ENCODE measurements at regions not wholly inside any gene's neighbourhood (a gene's known extent, or its start where the extent isn't known, plus 50 kb on each side); places are given as distances from the start of the nearest gene placed in this dataset.
"Not testable (repeated sequence)": the region's sequence is repeated elsewhere in the genome, so short reads cannot be mapped to it uniquely, and the experiment has no call there.

GRCh38 chr2:66109419-66109818 lies 325.5 kb upstream of the MEIS1 start:
- no peak for DNase-seq
- Mint-ChIP-seq H3K9me3 (no peaks in the 10 kb centered on the region), H3K27ac (no peak overlapping the region), H3K4me1 (no peaks in the 10 kb centered on the region), H3K36me3 (ENCODE audit: low read depth) (no peaks in the 10 kb centered on the region), H3K4me3 (no peak overlapping the region), H3K27me3 (no peaks in the 10 kb centered on the region)
- intact Hi-C loops (cut with micrococcal nuclease), result no loop called here

- Mint-ChIP-seq H3K4me1 (no peaks in the 10 kb centered on the region), H3K9me3 (no peaks in the 10 kb centered on the region), H3K27me3 (no peaks in the 10 kb centered on the region), H3K36me3 (ENCODE audit: low read depth) (no peaks in the 10 kb centered on the region), H3K4me3 (no peak overlapping the region), H3K27ac (no peak overlapping the region)
- DNase-seq, result no peak
- intact Hi-C loops (cut with micrococcal nuclease), result no loop called here
Observed at GRCh38 chr2:66105066-66105753, 329.7 kb upstream of the MEIS1 start.

GRCh38 chr2:66103581-66103980 lies 331.3 kb upstream of the MEIS1 start:
- H3K9me3 Mint-ChIP-seq, result no peaks in the 10 kb centered on the region

GRCh38 chr2:66101206-66101605 lies 333.7 kb upstream of the MEIS1 start:
- no peak overlapping the region for H3K4me3 Mint-ChIP-seq
- intact Hi-C loops (cut with micrococcal nuclease), result no loop called here
- no peaks in the 10 kb centered on the region for H3K27me3 Mint-ChIP-seq
- H3K4me1 Mint-ChIP-seq, result no peaks in the 10 kb centered on the region
- peaks cover 3% of the 10 kb centered on the region for H3K9me3 Mint-ChIP-seq
- H3K36me3 Mint-ChIP-seq (ENCODE audit: low read depth), result no peaks in the 10 kb centered on the region
- no peak overlapping the region for H3K27ac Mint-ChIP-seq
- no peak for DNase-seq

More at GRCh38 chr2:66103581-66103980, 331.3 kb upstream of the MEIS1 start:
- H3K27me3 Mint-ChIP-seq, result no peaks in the 10 kb centered on the region
- H3K4me1 Mint-ChIP-seq, result no peaks in the 10 kb centered on the region
- DNase-seq, result no peak
- no peak overlapping the region for H3K27ac Mint-ChIP-seq
- intact Hi-C loops (cut with micrococcal nuclease), result no loop called here
- H3K36me3 Mint-ChIP-seq (ENCODE audit: low read depth), result no peaks in the 10 kb centered on the region
- H3K4me3 Mint-ChIP-seq, result no peak overlapping the region

- H3K36me3 Mint-ChIP-seq (ENCODE audit: low read depth), result no peaks in the 10 kb centered on the region
- intact Hi-C loops (cut with micrococcal nuclease), result no loop called here
- no peak overlapping the region for H3K4me3 Mint-ChIP-seq
- peaks cover 3% of the 10 kb centered on the region for H3K9me3 Mint-ChIP-seq
- no peaks in the 10 kb centered on the region for H3K27me3 Mint-ChIP-seq
- DNase-seq, result no peak
- no peak overlapping the region for H3K27ac Mint-ChIP-seq
- no peaks in the 10 kb centered on the region for H3K4me1 Mint-ChIP-seq
Observed at GRCh38 chr2:66095820-66096345, 339.0 kb upstream of the MEIS1 start.

GRCh38 chr2:66094689-66095088 lies 340.2 kb upstream of the MEIS1 start:
- DNase-seq; H3K27ac Mint-ChIP-seq; intact Hi-C loops (cut with micrococcal nuclease); H3K9me3 Mint-ChIP-seq; H3K4me1 Mint-ChIP-seq; H3K4me3 Mint-ChIP-seq; H3K27me3 Mint-ChIP-seq; H3K36me3 Mint-ChIP-seq (ENCODE audit: low read depth): not testable (repeated sequence)

GRCh38 chr2:66093371-66093770 lies 341.6 kb upstream of the MEIS1 start:
- H3K4me3 Mint-ChIP-seq, result no peak overlapping the region
- H3K4me1 Mint-ChIP-seq, result no peaks in the 10 kb centered on the region
- intact Hi-C loops (cut with micrococcal nuclease), result no loop called here
- H3K27ac Mint-ChIP-seq, result no peak overlapping the region
- H3K27me3 Mint-ChIP-seq, result no peaks in the 10 kb centered on the region
- H3K9me3 Mint-ChIP-seq, result peaks cover 8% of the 10 kb centered on the region
- DNase-seq, result no peak
- H3K36me3 Mint-ChIP-seq (ENCODE audit: low read depth), result no peaks in the 10 kb centered on the region

- no peaks in the 10 kb centered on the region for H3K36me3 Mint-ChIP-seq (ENCODE audit: low read depth)
- no peak for DNase-seq
- H3K4me3 Mint-ChIP-seq, result no peak overlapping the region
- intact Hi-C loops (cut with micrococcal nuclease), result no loop called here
- no peak overlapping the region for H3K27ac Mint-ChIP-seq
- H3K4me1 Mint-ChIP-seq, result no peaks in the 10 kb centered on the region
- peaks cover 13% of the 10 kb centered on the region for H3K9me3 Mint-ChIP-seq
- H3K27me3 Mint-ChIP-seq, result no peaks in the 10 kb centered on the region
Observed at GRCh38 chr2:66084948-66085590, 349.9 kb upstream of the MEIS1 start.

GRCh38 chr2:66082581-66082980 lies 352.3 kb upstream of the MEIS1 start:
- DNase-seq, result no peak
- H3K4me1 Mint-ChIP-seq, result no peaks in the 10 kb centered on the region
- H3K27ac Mint-ChIP-seq, result no peak overlapping the region
- peaks cover 6% of the 10 kb centered on the region for H3K9me3 Mint-ChIP-seq
- no peaks in the 10 kb centered on the region for H3K36me3 Mint-ChIP-seq (ENCODE audit: low read depth)
- no peaks in the 10 kb centered on the region for H3K27me3 Mint-ChIP-seq
- intact Hi-C loops (cut with micrococcal nuclease), result no loop called here
- no peak overlapping the region for H3K4me3 Mint-ChIP-seq

GRCh38 chr2:66080127-66080526 lies 354.8 kb upstream of the MEIS1 start:
- no peak overlapping the region for H3K4me3 Mint-ChIP-seq
- H3K27me3 Mint-ChIP-seq, result no peaks in the 10 kb centered on the region
- intact Hi-C loops (cut with micrococcal nuclease), result no loop called here
- H3K9me3 Mint-ChIP-seq, result no peaks in the 10 kb centered on the region
- DNase-seq, result no peak
- no peak overlapping the region for H3K27ac Mint-ChIP-seq
- H3K4me1 Mint-ChIP-seq, result no peaks in the 10 kb centered on the region
- H3K36me3 Mint-ChIP-seq (ENCODE audit: low read depth), result no peaks in the 10 kb centered on the region

- Mint-ChIP-seq H3K27me3 (no peaks in the 10 kb centered on the region), H3K27ac (no peak overlapping the region), H3K4me3 (no peak overlapping the region), H3K4me1 (no peaks in the 10 kb centered on the region), H3K9me3 (no peaks in the 10 kb centered on the region), H3K36me3 (ENCODE audit: low read depth) (no peaks in the 10 kb centered on the region)
- intact Hi-C loops (cut with micrococcal nuclease), result no loop called here
- DNase-seq, result no peak
Observed at GRCh38 chr2:66073172-66073571, 361.8 kb upstream of the MEIS1 start.

- no peak overlapping the region for H3K4me3 Mint-ChIP-seq
- DNase-seq, result no peak
- no peaks in the 10 kb centered on the region for H3K36me3 Mint-ChIP-seq (ENCODE audit: low read depth)
- H3K27me3 Mint-ChIP-seq, result no peaks in the 10 kb centered on the region
- no peaks in the 10 kb centered on the region for H3K4me1 Mint-ChIP-seq
- no peaks in the 10 kb centered on the region for H3K9me3 Mint-ChIP-seq
- intact Hi-C loops (cut with micrococcal nuclease), result no loop called here
- no peak overlapping the region for H3K27ac Mint-ChIP-seq
Observed at GRCh38 chr2:66070721-66071602, 364.0 kb upstream of the MEIS1 start.

- DNase-seq, result no peak
- Mint-ChIP-seq H3K27me3 (no peaks in the 10 kb centered on the region), H3K36me3 (ENCODE audit: low read depth) (no peaks in the 10 kb centered on the region), H3K4me3 (no peak overlapping the region), H3K9me3 (no peaks in the 10 kb centered on the region), H3K4me1 (no peaks in the 10 kb centered on the region), H3K27ac (no peak overlapping the region)
- intact Hi-C loops (cut with micrococcal nuclease), result no loop called here
Observed at GRCh38 chr2:66069937-66070720, 364.8 kb upstream of the MEIS1 start.

All from activated CD4-positive, alpha-beta T cell treated with anti-CD3 and anti-CD28 coated beads, Interleukin-2, amount 10 ng/mL, durations not matched to agents 24 days and 14 days (primary cell).